HepG2 (cell line): ENCODE measurements at regions not wholly inside any gene's neighbourhood (a gene's known extent, or its start where the extent isn't known, plus 50 kb on each side); places are given as distances from the start of the nearest gene placed in this dataset.

Source experiments
- ATAC-seq: fragments of 200-7000 bp; cut with Tn5 transposase; 3 replicates; pipeline ENCODE4 v1.9.1; 2020; ENCODE audit warnings: mild to moderate bottlenecking, moderate library complexity
- BruUV-seq: library from RNA; stranded (reverse); fragments of 400-500 nt; replicated peaks from 2 replicates; lab custom pipeline; 2021; lab: Mats Ljungman, UMichigan
- CTCF ChIA-PET: fragments of 300-600 bp; formaldehyde crosslinking; extraction: SDS; loops from one replicate; lab custom pipeline; 2021; ENCODE audit warnings: low total read pairs, inconsistent platforms, low intra/inter-chr PET ratio; lab: Yijun Ruan, JAX
- POLR2A ChIA-PET: fragments of 350-600 bp; sonication (Branson Sonifier 250); formaldehyde crosslinking; loops from one replicate; lab custom pipeline; 2020; ENCODE audit warnings: antibody characterized with exemption, inconsistent platforms; lab: Yijun Ruan, JAX
- DNase-seq: peaks from one replicate; pipeline ENCODE4 v3.0.0-alpha.2; 2015; ENCODE audit warnings: low spot score
- FAIRE-seq: peaks from 3 replicates; lab custom pipeline; 2011; peaks lifted over from hg19 to GRCh38; lab: Jason Lieb, UNC
- H2AFZ ChIP-seq: one replicate; pipeline ENCODE4 v1.6.1; 2011; ENCODE audit warnings: low read length, inconsistent platforms
- H3K27ac ChIP-seq: fragments of 300-600 bp; 3 replicates; pipeline ENCODE4 v1.8.0; 2011; ENCODE audit warnings: mixed run types, mild to moderate bottlenecking, mixed read lengths, low read length, inconsistent platforms; ENCODE audit not compliant: insufficient read depth; ENCODE audit errors: extremely low read length
- H3K27me3 ChIP-seq, 2 experiments: fragments of 200-600 bp in 1 of 2; 2 replicates in 1 of 2; 3 replicates in 1 of 2; pipeline versions ENCODE4 v1.6.0 to v1.8.0; 2011; ENCODE audit warnings: low read length in 2 of 2, mild to moderate bottlenecking in 2 of 2, moderate library complexity in 2 of 2, inconsistent platforms in 1 of 2; ENCODE audit not compliant: insufficient read depth in 2 of 2, control insufficient read depth in 1 of 2
- H3K36me3 ChIP-seq, 2 experiments: fragments of 200-600 bp in 1 of 2; replicated peaks in 1 of 2; 2 replicates in 1 of 2; 3 replicates in 1 of 2; pipeline versions ENCODE4 v1.5.1 to v1.8.0; 2011; ENCODE audit warnings: low read length in 2 of 2, inconsistent platforms in 1 of 2; ENCODE audit not compliant: insufficient read depth in 2 of 2, control insufficient read depth in 1 of 2
- H3K4me1 ChIP-seq: 2 replicates; pipeline ENCODE4 v1.5.1; 2012; ENCODE audit warnings: low read length, inconsistent platforms; ENCODE audit not compliant: insufficient read depth
- H3K4me2 ChIP-seq: 2 replicates; pipeline ENCODE4 v1.6.0; 2011; ENCODE audit warnings: low read depth, low read length, inconsistent platforms
- H3K4me3 ChIP-seq, 3 experiments: fragments of 200-600 bp in 1 of 3; sonication (generic), shearing (Covaris generic) in 1 of 3; replicated peaks in 1 of 3; 2 replicates each; pipeline ENCODE4 v1.5.1; 2011 to 2016; ENCODE audit warnings: low read length in 3 of 3, inconsistent platforms in 2 of 3, low read depth in 2 of 3, mild to moderate bottlenecking in 2 of 3, control low read depth in 1 of 3, mixed read lengths in 1 of 3; ENCODE audit not compliant: insufficient read depth in 1 of 3
- H3K79me2 ChIP-seq: one replicate; pipeline ENCODE4 v1.6.1; 2011; ENCODE audit warnings: low read length, inconsistent platforms; ENCODE audit not compliant: insufficient read depth
- H3K9ac ChIP-seq: 2 replicates; pipeline ENCODE4 v1.6.0; 2011; ENCODE audit warnings: mild to moderate bottlenecking, low read depth, low read length, inconsistent platforms; ENCODE audit not compliant: insufficient read depth
- H3K9me3 ChIP-seq: 2 replicates; pipeline ENCODE4 v1.5.1; 2012; ENCODE audit warnings: mild to moderate bottlenecking, low read length
- H4K20me1 ChIP-seq: 2 replicates; pipeline ENCODE4 v1.6.0; 2011; ENCODE audit warnings: inconsistent platforms, mild to moderate bottlenecking, low read length, moderate library complexity; ENCODE audit not compliant: insufficient read depth
- CCDC6 ChIP-seq: sonication (generic); formaldehyde crosslinking; IDR thresholded peaks from 2 replicates; pipeline ENCODE4 v1.8.1; 2022; ENCODE audit warnings: mild to moderate bottlenecking, missing genetic modification reagents, moderate library complexity
- CEBPB ChIP-seq: IDR thresholded peaks from 2 replicates; pipeline ENCODE4 v1.6.1; 2011; ENCODE audit warnings: low read depth, low read length, improper control_type of control experiment, borderline replicate concordance
- FOXA1 ChIP-seq, 2 experiments: fragments of 450-650 bp in 1 of 2; sonication (generic) in 1 of 2; formaldehyde crosslinking in 1 of 2; IDR thresholded peaks; 2 replicates each; pipeline versions ENCODE4 v1.4.0 to v1.6.1; 2016 to 2020; ENCODE audit warnings: missing genetic modification reagents in 1 of 2
- HMG20A ChIP-seq: IDR thresholded peaks from 2 replicates; pipeline ENCODE4 v1.6.1; 2016; ENCODE audit warnings: borderline replicate concordance
- MLLT10 ChIP-seq: sonication (generic); formaldehyde crosslinking; IDR thresholded peaks from 2 replicates; pipeline ENCODE4 v1.4.0; 2020; ENCODE audit warnings: missing genetic modification reagents
- MYNN ChIP-seq: sonication (generic); formaldehyde crosslinking; IDR thresholded peaks from 2 replicates; pipeline ENCODE4 v1.4.0; 2020; ENCODE audit warnings: mild to moderate bottlenecking, low read depth, missing genetic modification reagents
- POLR2AphosphoS5 ChIP-seq: IDR thresholded peaks from 2 replicates; pipeline ENCODE4 v1.6.1; 2012; ENCODE audit warnings: low read depth, low read length
- SNRNP70 ChIP-seq: fragments of 200-400 bp; formaldehyde crosslinking; IDR thresholded peaks from 2 replicates; pipeline ENCODE4 v1.6.1; 2017; ENCODE audit warnings: mild to moderate bottlenecking, low read depth, low read length, moderate library complexity
- SRY ChIP-seq: sonication (generic); formaldehyde crosslinking; IDR thresholded peaks from 2 replicates; pipeline ENCODE4 v1.8.0; 2022; ENCODE audit warnings: mild to moderate bottlenecking, missing genetic modification reagents
- ZC3H4 ChIP-seq: sonication (generic); formaldehyde crosslinking; IDR thresholded peaks from 2 replicates; pipeline ENCODE4 v1.4.0; 2020; ENCODE audit warnings: missing genetic modification reagents, borderline replicate concordance
- ZFAT ChIP-seq: sonication (generic); formaldehyde crosslinking; conservative IDR thresholded peaks from 2 replicates; pipeline ENCODE4 v1.8.1; 2023; ENCODE audit warnings: missing genetic modification reagents, inconsistent platforms
- ZNF138 ChIP-seq: sonication (generic); formaldehyde crosslinking; IDR thresholded peaks from 2 replicates; pipeline ENCODE4 v1.5.0; 2020; ENCODE audit warnings: mild to moderate bottlenecking, low read depth, missing genetic modification reagents
- ZNF557 ChIP-seq: sonication (generic); formaldehyde crosslinking; IDR thresholded peaks from 2 replicates; pipeline ENCODE4 v1.4.0; 2020; ENCODE audit warnings: missing genetic modification reagents
- WGBS: methylation state at CpG from one replicate; pipeline ENCODE4 v1.1.6; 2017; ENCODE audit warnings: low lambda C conversion rate; 5-methylcytosine and 5-hydroxymethylcytosine counted together
- in situ Hi-C: cut with HindIII; loops from 2 replicates; pipeline ENCODE4 v1.10.0; 2017; ENCODE audit warnings: low pct_unique_long_range_greater_than_20kb; ENCODE audit not compliant: extremely low pct_ligation_motif_present
- intact Hi-C: fragments of 100-400 bp; cut with micrococcal nuclease; formaldehyde crosslinking; loops from one replicate; pipeline ENCODE4 v1.10.0; 2022; ENCODE audit not compliant: unreplicated experiment
- TF ChIP-seq, protein P1 (sequence below): fragments of 450-650 bp; IDR thresholded peaks from 2 replicates; pipeline ENCODE4 v1.6.1; 2017; ENCODE audit warnings: mild to moderate bottlenecking
- TF ChIP-seq, protein P2 (sequence below): IDR thresholded peaks from 2 replicates; pipeline ENCODE4 v1.6.1; 2016; ENCODE audit warnings: mild to moderate bottlenecking
- TF ChIP-seq, protein P3 (sequence below): IDR thresholded peaks from 2 replicates; pipeline ENCODE4 v1.6.1; 2016; ENCODE audit warnings: missing biosample characterization, missing genetic modification reagents, low read depth
- TF ChIP-seq, protein P4 (sequence below): sonication (generic); formaldehyde crosslinking; IDR thresholded peaks from 2 replicates; pipeline ENCODE4 v1.8.1; 2023; ENCODE audit warnings: mild to moderate bottlenecking, moderate library complexity, missing genetic modification reagents
- TF ChIP-seq, protein P5 (sequence below): sonication (generic); formaldehyde crosslinking; IDR thresholded peaks from 2 replicates; pipeline ENCODE4 v1.5.1; 2020; ENCODE audit warnings: missing genetic modification reagents, mild to moderate bottlenecking, borderline replicate concordance

DNA sequence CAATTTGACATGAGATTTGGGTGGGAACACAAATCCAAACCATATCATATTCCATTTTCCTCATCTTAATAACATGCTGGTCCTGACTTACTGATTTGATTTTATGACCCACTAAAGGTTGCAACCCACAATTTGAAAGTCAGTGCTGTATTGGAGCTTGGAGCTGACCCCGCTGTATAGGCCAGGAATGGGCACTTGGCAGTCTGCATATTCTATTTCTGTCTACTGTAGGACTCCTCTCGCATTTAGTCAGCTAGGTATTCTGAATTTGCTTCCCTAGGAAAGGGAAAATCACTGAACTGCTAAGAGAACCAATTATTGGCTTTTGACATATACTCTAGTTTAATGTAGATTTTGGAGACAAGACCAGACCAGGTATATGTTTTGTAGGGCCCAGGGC, 157.0 kb downstream of the MFSD1 start:
- H3K4me3 ChIP-seq = no peak overlapping the region
- intact Hi-C loops (no loop called here), in situ Hi-C loops (no loop called here)
- H3K9me3 ChIP-seq = no peaks in the 10 kb centered on the region
- H3K4me1 ChIP-seq = no peaks in the 10 kb centered on the region
- H3K79me2 ChIP-seq = no peaks in the 10 kb centered on the region
- H3K27me3 ChIP-seq = no peaks in the 10 kb centered on the region
- no peak for ATAC-seq
- no peaks in the 10 kb centered on the region for H4K20me1 ChIP-seq
- CTCF ChIA-PET = no interaction called here
- H3K4me2 ChIP-seq = no peak overlapping the region
- H3K27ac ChIP-seq = no peak overlapping the region
- no peak for FAIRE-seq
- no TSS peak for BruUV-seq
- no peak for DNase-seq
- no peak overlapping the region for H3K9ac ChIP-seq
- WGBS = 0% methylated on average over 2 of the region's 2 CpGs
- POLR2A ChIA-PET = no interaction called here
- H3K36me3 ChIP-seq = no peaks in the 10 kb centered on the region
- H2AFZ ChIP-seq = no peak overlapping the region
- TF ChIP-seq SRY (CRISPR knock-in tag) = no peak
- TF ChIP-seq CCDC6 = no peak
- TF ChIP-seq, protein P1, sequence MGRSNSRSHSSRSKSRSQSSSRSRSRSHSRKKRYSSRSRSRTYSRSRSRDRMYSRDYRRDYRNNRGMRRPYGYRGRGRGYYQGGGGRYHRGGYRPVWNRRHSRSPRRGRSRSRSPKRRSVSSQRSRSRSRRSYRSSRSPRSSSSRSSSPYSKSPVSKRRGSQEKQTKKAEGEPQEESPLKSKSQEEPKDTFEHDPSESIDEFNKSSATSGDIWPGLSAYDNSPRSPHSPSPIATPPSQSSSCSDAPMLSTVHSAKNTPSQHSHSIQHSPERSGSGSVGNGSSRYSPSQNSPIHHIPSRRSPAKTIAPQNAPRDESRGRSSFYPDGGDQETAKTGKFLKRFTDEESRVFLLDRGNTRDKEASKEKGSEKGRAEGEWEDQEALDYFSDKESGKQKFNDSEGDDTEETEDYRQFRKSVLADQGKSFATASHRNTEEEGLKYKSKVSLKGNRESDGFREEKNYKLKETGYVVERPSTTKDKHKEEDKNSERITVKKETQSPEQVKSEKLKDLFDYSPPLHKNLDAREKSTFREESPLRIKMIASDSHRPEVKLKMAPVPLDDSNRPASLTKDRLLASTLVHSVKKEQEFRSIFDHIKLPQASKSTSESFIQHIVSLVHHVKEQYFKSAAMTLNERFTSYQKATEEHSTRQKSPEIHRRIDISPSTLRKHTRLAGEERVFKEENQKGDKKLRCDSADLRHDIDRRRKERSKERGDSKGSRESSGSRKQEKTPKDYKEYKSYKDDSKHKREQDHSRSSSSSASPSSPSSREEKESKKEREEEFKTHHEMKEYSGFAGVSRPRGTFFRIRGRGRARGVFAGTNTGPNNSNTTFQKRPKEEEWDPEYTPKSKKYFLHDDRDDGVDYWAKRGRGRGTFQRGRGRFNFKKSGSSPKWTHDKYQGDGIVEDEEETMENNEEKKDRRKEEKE = no peak
- TF ChIP-seq SNRNP70 = no peak
- TF ChIP-seq MLLT10 (CRISPR knock-in tag) = no peak
- TF ChIP-seq, protein P2, sequence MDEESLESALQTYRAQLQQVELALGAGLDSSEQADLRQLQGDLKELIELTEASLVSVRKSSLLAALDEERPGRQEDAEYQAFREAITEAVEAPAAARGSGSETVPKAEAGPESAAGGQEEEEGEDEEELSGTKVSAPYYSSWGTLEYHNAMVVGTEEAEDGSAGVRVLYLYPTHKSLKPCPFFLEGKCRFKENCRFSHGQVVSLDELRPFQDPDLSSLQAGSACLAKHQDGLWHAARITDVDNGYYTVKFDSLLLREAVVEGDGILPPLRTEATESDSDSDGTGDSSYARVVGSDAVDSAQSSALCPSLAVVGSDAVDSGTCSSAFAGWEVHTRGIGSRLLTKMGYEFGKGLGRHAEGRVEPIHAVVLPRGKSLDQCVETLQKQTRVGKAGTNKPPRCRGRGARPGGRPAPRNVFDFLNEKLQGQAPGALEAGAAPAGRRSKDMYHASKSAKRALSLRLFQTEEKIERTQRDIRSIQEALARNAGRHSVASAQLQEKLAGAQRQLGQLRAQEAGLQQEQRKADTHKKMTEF = no peak
- no peak for TF ChIP-seq ZNF557 (CRISPR knock-in tag)
- no peak for TF ChIP-seq FOXA1 (IDR thresholded peaks at IDR 0.05)
- TF ChIP-seq FOXA1 (CRISPR knock-in tag; IDR thresholded peaks at IDR 0.05) = no peak
- no peak for TF ChIP-seq ZNF138 (CRISPR knock-in tag)
- TF ChIP-seq, protein P3, sequence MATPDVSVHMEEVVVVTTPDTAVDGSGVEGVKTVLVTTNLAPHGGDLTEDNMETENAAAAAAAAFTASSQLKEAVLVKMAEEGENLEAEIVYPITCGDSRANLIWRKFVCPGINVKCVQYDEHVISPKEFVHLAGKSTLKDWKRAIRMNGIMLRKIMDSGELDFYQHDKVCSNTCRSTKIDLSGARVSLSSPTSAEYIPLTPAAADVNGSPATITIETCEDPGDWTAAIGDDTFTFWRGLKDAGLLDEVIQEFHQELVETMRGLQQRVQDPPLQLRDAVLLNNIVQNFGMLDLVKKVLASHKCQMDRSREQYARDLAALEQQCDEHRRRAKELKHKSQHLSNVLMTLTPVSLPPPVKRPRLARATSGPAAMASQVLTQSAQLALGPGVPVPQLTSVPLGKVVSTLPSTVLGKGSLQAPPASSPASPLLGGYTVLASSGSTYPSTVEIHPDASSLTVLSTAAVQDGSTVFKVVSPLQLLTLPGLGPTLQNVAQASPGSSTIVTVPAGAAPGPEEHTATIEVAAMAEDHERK (CRISPR knock-in tag) = no peak
- TF ChIP-seq MYNN = no peak
- no peak for TF ChIP-seq HMG20A (CRISPR knock-in tag)
- TF ChIP-seq ZFAT (CRISPR knock-in tag) = no peak
- no peak for TF ChIP-seq POLR2AphosphoS5
- no peak for TF ChIP-seq ZC3H4 (CRISPR knock-in tag)
- TF ChIP-seq CEBPB = no peak
- TF ChIP-seq, protein P4, sequence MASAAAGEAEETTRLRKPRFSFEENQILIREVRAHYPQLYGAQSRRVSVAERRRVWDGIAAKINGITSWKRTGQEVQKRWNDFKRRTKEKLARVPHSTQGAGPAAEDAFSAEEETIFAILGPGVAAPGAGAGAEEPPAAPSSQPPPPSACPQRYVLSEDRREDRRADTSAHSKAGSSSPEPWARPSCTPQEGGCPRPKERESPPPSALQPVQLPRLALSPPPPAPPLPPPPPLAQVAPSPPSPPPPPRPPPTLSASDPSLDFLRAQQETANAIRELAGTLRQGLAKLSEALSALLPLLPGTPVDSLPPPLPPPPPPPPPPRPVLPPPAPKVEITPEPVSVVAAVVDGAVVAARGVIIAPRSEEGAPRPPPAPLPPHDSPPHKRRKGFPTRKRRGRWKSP = no peak
- TF ChIP-seq, protein P5, sequence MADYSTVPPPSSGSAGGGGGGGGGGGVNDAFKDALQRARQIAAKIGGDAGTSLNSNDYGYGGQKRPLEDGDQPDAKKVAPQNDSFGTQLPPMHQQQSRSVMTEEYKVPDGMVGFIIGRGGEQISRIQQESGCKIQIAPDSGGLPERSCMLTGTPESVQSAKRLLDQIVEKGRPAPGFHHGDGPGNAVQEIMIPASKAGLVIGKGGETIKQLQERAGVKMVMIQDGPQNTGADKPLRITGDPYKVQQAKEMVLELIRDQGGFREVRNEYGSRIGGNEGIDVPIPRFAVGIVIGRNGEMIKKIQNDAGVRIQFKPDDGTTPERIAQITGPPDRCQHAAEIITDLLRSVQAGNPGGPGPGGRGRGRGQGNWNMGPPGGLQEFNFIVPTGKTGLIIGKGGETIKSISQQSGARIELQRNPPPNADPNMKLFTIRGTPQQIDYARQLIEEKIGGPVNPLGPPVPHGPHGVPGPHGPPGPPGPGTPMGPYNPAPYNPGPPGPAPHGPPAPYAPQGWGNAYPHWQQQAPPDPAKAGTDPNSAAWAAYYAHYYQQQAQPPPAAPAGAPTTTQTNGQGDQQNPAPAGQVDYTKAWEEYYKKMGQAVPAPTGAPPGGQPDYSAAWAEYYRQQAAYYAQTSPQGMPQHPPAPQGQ (CRISPR knock-in tag) = no peak
